Colonic mucosa (tissue), 4 donors: ENCODE measurements at regions not wholly inside any gene's neighbourhood (a gene's known extent, or its start where the extent isn't known, plus 50 kb on each side); places are given as distances from the start of the nearest gene placed in this dataset.

ENCODE experiments used
- DNase-seq: peaks from one replicate; pipeline ENCODE4 v3.0.0-alpha.2; 2020
- H3K27ac ChIP-seq: fragments of 200-600 bp; one replicate; pipeline ENCODE4 v1.8.0; 2021
- H3K27me3 ChIP-seq: fragments of 200-600 bp; one replicate; pipeline ENCODE4 v1.8.0; 2021
- H3K36me3 ChIP-seq: fragments of 200-600 bp; one replicate; pipeline ENCODE4 v1.8.0; 2021
- H3K4me1 ChIP-seq: fragments of 200-600 bp; one replicate; pipeline ENCODE4 v1.8.0; 2021; ENCODE audit warnings: mild to moderate bottlenecking
- H3K4me3 ChIP-seq: fragments of 200-600 bp; one replicate; pipeline ENCODE4 v1.8.0; 2021
- H3K9ac ChIP-seq, 2 donors: one replicate each; pipeline ENCODE4 v1.7.0; 2013; ENCODE audit warnings: control low read depth in 2 of 2, low read depth in 2 of 2, low read length in 2 of 2
- H3K9me3 ChIP-seq: fragments of 200-600 bp; one replicate; pipeline ENCODE4 v1.8.0; 2021
- CTCF ChIP-seq: fragments of 200-600 bp; IDR thresholded peaks from one replicate; pipeline ENCODE4 v1.8.0; 2022; ENCODE audit warnings: antibody characterized with exemption, mild to moderate bottlenecking
- intact Hi-C: fragments of 100-400 bp; cut with DNase I; formaldehyde crosslinking; loops from one replicate; pipeline ENCODE4 v1.14.1; 2022
- donor health status: healthy.
- donor health status: DM: no; HTN: no; CAD: no.
- donor health status: DM: no; HTN: no; CAD: no.

- Histone ChIP-seq H3K4me1 (no peaks in the 10 kb centered on the region), H3K4me3 (no peak overlapping the region)
- TF ChIP-seq CTCF, result no peak
Observed at GRCh38 chr3:38966811-38967692, 84.7 kb downstream of the SCN11A start.

GRCh38 chr3:38964646-38965045, 87.1 kb downstream of the SCN11A start:
- Histone ChIP-seq H3K4me3 (no peak overlapping the region), H3K9ac (no peak overlapping the region), H3K36me3 (no peaks in the 10 kb centered on the region), H3K9me3 (no peaks in the 10 kb centered on the region), H3K4me1 (no peaks in the 10 kb centered on the region), H3K27me3 (no peaks in the 10 kb centered on the region), H3K27ac (no peak overlapping the region)
- no peak for DNase-seq
- intact Hi-C loops, result no loop called here
- no peak for TF ChIP-seq CTCF

More at GRCh38 chr3:38966811-38967692, 84.7 kb downstream of the SCN11A start:
- Histone ChIP-seq H3K27me3 (no peaks in the 10 kb centered on the region), H3K9me3 (no peaks in the 10 kb centered on the region), H3K36me3 (no peaks in the 10 kb centered on the region), H3K27ac (no peak overlapping the region), H3K9ac (no peak overlapping the region)
- intact Hi-C loops, result no loop called here
- DNase-seq, result no peak

GRCh38 chr3:38964204-38964603, 87.5 kb downstream of the SCN11A start:
- no peaks in the 10 kb centered on the region for H3K36me3 ChIP-seq
- no peak for TF ChIP-seq CTCF
- no peaks in the 10 kb centered on the region for H3K4me1 ChIP-seq
- H3K4me3 ChIP-seq, result no peak overlapping the region
- no peak overlapping the region for H3K9ac ChIP-seq
- no peaks in the 10 kb centered on the region for H3K9me3 ChIP-seq
- H3K27me3 ChIP-seq, result no peaks in the 10 kb centered on the region
- DNase-seq, result no peak
- H3K27ac ChIP-seq, result no peak overlapping the region
- intact Hi-C loops, result no loop called here

- no peaks in the 10 kb centered on the region for H3K36me3 ChIP-seq
- H3K4me1 ChIP-seq, result no peaks in the 10 kb centered on the region
- peak; percentile 56 for DNase-seq
- no peak overlapping the region for H3K9ac ChIP-seq
- no peak overlapping the region for H3K4me3 ChIP-seq
- TF ChIP-seq CTCF, result peak; percentile 66
- no peaks in the 10 kb centered on the region for H3K9me3 ChIP-seq
- intact Hi-C loops, result no loop called here
- H3K27me3 ChIP-seq, result no peaks in the 10 kb centered on the region
- H3K27ac ChIP-seq, result no peak overlapping the region
Observed at GRCh38 chr3:38960953-38961622, 90.7 kb downstream of the SCN11A start.

GRCh38 chr3:38960042-38960622, 91.6 kb downstream of the SCN11A start:
- Histone ChIP-seq H3K4me3 (no peak overlapping the region), H3K9me3 (no peaks in the 10 kb centered on the region), H3K36me3 (no peaks in the 10 kb centered on the region), H3K27ac (no peak overlapping the region), H3K27me3 (no peaks in the 10 kb centered on the region), H3K9ac (no peak overlapping the region), H3K4me1 (no peaks in the 10 kb centered on the region)
- intact Hi-C loops, result no loop called here
- no peak for DNase-seq
- TF ChIP-seq CTCF, result no peak
